HEK293T (cell line): ENCODE measurements at regions not wholly inside any gene's neighbourhood (a gene's known extent, or its start where the extent isn't known, plus 50 kb on each side); places are given as distances from the start of the nearest gene placed in this dataset.

Source experiments
- ARNT ChIP-seq: fragments of 450-650 bp; IDR thresholded peaks from 2 replicates; pipeline ENCODE4 v1.6.1; 2017; ENCODE audit warnings: mild to moderate bottlenecking
- BHLHE40 ChIP-seq: fragments of 450-650 bp; IDR thresholded peaks from 2 replicates; pipeline ENCODE4 v1.6.1; 2016; ENCODE audit warnings: mild to moderate bottlenecking, moderate library complexity, borderline replicate concordance
- ELF4 ChIP-seq: fragments of 450-650 bp; IDR thresholded peaks from 2 replicates; pipeline ENCODE4 v1.6.1; 2017; ENCODE audit warnings: antibody characterized with exemption
- FOXK2 ChIP-seq: fragments of 450-650 bp; IDR thresholded peaks from 2 replicates; pipeline ENCODE4 v1.6.1; 2016; ENCODE audit warnings: mild to moderate bottlenecking
- FOXM1 ChIP-seq: fragments of 450-650 bp; IDR thresholded peaks from 2 replicates; pipeline ENCODE4 v1.6.1; 2017; ENCODE audit warnings: mild to moderate bottlenecking, borderline replicate concordance
- HDGF ChIP-seq: fragments of 450-650 bp; IDR thresholded peaks from 2 replicates; pipeline ENCODE4 v1.6.1; 2017; ENCODE audit warnings: antibody characterized with exemption, borderline replicate concordance
- L3MBTL2 ChIP-seq: fragments of 450-650 bp; conservative IDR thresholded peaks from 2 replicates; pipeline ENCODE4 v1.6.1; 2016; ENCODE audit warnings: mild to moderate bottlenecking
- LEF1 ChIP-seq: fragments of 450-650 bp; IDR thresholded peaks from 2 replicates; pipeline ENCODE4 v1.6.1; 2017; ENCODE audit warnings: mild to moderate bottlenecking, borderline replicate concordance
- NFRKB ChIP-seq: fragments of 450-650 bp; IDR thresholded peaks from 2 replicates; pipeline ENCODE4 v1.6.1; 2016; ENCODE audit warnings: mild to moderate bottlenecking, moderate library complexity
- PKNOX1 ChIP-seq: fragments of 450-650 bp; IDR thresholded peaks from 2 replicates; pipeline ENCODE4 v1.6.1; 2016
- SP1 ChIP-seq: fragments of 450-650 bp; IDR thresholded peaks from 2 replicates; pipeline ENCODE4 v1.6.1; 2017
- SUZ12 ChIP-seq: fragments of 450-650 bp; IDR thresholded peaks from 2 replicates; pipeline ENCODE4 v1.6.1; 2016; ENCODE audit warnings: mild to moderate bottlenecking
- TARDBP ChIP-seq: fragments of 450-650 bp; IDR thresholded peaks from 2 replicates; pipeline ENCODE4 v1.6.1; 2016

- TF ChIP-seq TARDBP (no peak), FOXK2 (no peak), SP1 (no peak), BHLHE40 (no peak), PKNOX1 (no peak), FOXM1 (no peak), ARNT (no peak), LEF1 (no peak), SUZ12 (no peak), ELF4 (no peak), L3MBTL2 (no peak), NFRKB (no peak), HDGF (no peak)
Observed at GRCh38 chr16:62638964-62639870, 603.0 kb upstream of the CDH8 start.
